ENCODE measurements at regions not wholly inside any gene's neighbourhood (a gene's known extent, or its start where the extent isn't known, plus 50 kb on each side); places are given as distances from the start of the nearest gene placed in this dataset.

DNA sequence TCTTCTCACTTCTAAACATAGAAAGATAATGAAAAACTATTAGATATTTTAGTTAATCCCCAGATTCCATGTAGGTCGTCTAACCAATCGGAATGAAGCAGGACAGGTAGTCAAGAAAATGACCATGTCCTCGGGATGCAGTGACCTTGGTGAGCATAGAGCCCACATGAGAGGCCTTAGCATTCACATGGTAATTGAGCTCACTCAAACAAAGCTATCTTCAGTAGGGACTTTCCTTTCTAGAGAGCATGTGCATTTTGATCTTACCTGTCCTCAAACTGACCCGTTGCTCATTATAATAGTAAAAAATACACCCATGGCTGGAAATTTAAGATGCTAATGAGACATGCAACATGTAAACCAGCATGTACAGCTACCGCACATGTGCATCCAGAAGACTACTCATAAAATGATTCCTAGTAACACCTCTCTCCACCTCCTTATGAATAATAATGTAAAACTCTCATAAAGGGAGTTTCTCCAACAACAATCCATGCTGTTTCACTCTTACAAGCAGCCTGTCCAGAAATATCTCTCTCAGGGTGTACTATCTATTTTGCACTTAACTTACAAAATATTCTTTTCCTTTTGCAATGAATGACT lies 274.0 kb upstream of the CDH9 start:
- no peak overlapping the region for H3K4me3 ChIP-seq
- no peak overlapping the region for H3K27ac ChIP-seq
- no peaks in the 10 kb centered on the region for H3K9me3 ChIP-seq
- no peaks in the 10 kb centered on the region for H3K36me3 ChIP-seq
- H4K20me1 ChIP-seq: no peaks in the 10 kb centered on the region
- H3K27me3 ChIP-seq: no peaks in the 10 kb centered on the region
- no peak overlapping the region for H3K9ac ChIP-seq
- TF ChIP-seq Cebpa-rat (IDR thresholded peaks at IDR 0.05): no peak
- no peak overlapping the region for H3K4me2 ChIP-seq
- peaks cover 5% of the 10 kb centered on the region; the same call in 1 of the 2 replicates for H3K4me1 ChIP-seq

DNA sequence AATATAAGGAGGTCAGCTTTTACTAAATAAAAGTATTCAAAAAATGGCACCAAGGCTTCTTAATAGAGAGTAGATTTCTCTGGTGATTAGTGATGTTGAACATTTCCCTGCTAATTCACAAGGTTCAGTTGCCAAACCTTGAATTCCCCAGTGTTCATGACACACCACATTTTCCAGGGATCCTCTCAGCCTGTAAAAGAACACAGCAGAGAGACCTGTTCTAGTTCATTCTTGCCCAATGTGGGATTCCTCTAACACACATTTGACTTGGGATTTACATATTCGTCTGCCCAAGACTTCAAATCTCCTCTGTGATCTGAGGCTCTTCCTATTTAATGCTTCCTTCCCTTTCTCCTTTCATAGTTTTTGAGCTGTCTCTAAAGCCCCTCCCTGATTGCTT lies 273.2 kb upstream of the CDH9 start:
- Histone ChIP-seq H3K9ac (no peak overlapping the region), H3K36me3 (no peaks in the 10 kb centered on the region), H3K27me3 (no peaks in the 10 kb centered on the region), H3K4me2 (no peak overlapping the region), H3K9me3 (no peaks in the 10 kb centered on the region), H3K27ac (no peak overlapping the region), H3K4me3 (no peak overlapping the region), H3K4me1 (peaks cover 5% of the 10 kb centered on the region; the same call in 1 of the 2 replicates), H4K20me1 (no peaks in the 10 kb centered on the region)
- no peak for TF ChIP-seq Cebpa-rat (IDR thresholded peaks at IDR 0.05)

DNA sequence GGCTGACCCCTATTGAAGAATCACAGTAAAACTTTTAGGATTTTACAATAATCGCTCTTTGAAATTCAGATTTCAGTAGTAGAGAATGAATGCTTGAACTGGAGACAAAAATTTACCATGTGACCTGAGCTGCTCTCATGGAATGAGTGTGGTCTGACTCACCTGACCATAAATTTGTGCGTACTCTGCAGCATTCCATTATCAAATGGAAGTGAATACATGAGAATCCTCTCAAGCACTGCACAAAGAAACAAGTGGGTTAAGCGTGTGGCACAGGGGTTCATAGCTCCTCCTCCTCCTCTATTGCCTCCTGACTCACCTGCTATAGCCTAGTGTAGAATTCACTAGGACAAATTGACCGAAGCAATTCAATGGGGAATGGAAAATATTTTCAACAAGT lies 269.8 kb upstream of the CDH9 start:
- H3K4me1 ChIP-seq: no peaks in the 10 kb centered on the region
- H3K9ac ChIP-seq: no peak overlapping the region
- H3K4me2 ChIP-seq: no peak overlapping the region
- H4K20me1 ChIP-seq: no peaks in the 10 kb centered on the region
- no peaks in the 10 kb centered on the region for H3K36me3 ChIP-seq
- no peak overlapping the region for H3K27ac ChIP-seq
- H3K4me3 ChIP-seq: no peak overlapping the region
- TF ChIP-seq Cebpa-rat (IDR thresholded peaks at IDR 0.05): no peak
- no peaks in the 10 kb centered on the region for H3K9me3 ChIP-seq
- H3K27me3 ChIP-seq: no peaks in the 10 kb centered on the region

DNA sequence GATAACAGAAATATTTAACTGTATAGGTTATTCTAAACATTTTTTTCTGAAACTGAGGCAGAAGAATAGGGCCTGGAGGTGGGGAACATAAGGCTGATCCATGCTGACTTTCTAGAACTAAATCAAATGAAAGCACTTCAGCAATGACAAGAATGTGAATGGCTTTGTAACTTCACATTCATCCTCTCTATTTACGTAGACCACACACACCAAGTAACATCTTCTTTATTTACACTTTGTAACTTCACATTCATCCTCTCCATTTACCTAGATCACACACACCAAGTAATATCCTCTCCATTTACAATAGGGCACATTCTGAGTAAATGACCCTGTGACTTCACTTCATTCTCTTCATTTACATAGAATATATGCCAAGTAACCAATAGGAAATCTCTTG lies 251.8 kb upstream of the CDH9 start:
- H3K9me3 ChIP-seq: no peaks in the 10 kb centered on the region
- H3K36me3 ChIP-seq: no peaks in the 10 kb centered on the region
- no peak overlapping the region for H3K9ac ChIP-seq
- H3K4me3 ChIP-seq: no peak overlapping the region
- no peaks in the 10 kb centered on the region for H4K20me1 ChIP-seq
- no peak overlapping the region for H3K27ac ChIP-seq
- no peaks in the 10 kb centered on the region for H3K27me3 ChIP-seq
- no peaks in the 10 kb centered on the region for H3K4me1 ChIP-seq
- no peak for TF ChIP-seq Cebpa-rat (IDR thresholded peaks at IDR 0.05)
- no peak overlapping the region for H3K4me2 ChIP-seq

DNA sequence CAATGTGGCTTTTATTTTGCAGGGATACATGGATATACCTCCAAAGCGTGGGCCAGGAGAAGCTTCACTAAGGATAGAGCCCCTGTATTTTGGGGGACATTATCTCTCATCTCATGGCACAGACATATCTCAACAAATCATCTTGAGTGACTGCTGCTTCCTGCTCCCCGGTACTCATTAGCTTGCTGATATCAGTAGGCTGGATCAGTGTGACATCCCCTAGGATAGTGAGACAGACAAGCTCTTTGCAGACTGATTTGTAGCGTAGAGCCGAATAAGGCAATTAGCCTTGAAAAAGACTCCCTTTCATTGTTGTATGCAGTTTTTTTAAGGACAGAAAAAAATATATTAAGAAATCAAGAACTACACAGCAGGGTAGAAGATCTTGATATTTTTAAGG lies 237.7 kb upstream of the CDH9 start:
- Histone ChIP-seq H3K4me1 (no peaks in the 10 kb centered on the region), H3K9ac (no peak overlapping the region), H4K20me1 (no peaks in the 10 kb centered on the region), H3K27me3 (no peaks in the 10 kb centered on the region), H3K4me3 (no peak overlapping the region), H3K9me3 (no peaks in the 10 kb centered on the region), H3K27ac (no peak overlapping the region), H3K36me3 (no peaks in the 10 kb centered on the region), H3K4me2 (no peak overlapping the region)
- TF ChIP-seq Cebpa-rat (IDR thresholded peaks at IDR 0.05): no peak

DNA sequence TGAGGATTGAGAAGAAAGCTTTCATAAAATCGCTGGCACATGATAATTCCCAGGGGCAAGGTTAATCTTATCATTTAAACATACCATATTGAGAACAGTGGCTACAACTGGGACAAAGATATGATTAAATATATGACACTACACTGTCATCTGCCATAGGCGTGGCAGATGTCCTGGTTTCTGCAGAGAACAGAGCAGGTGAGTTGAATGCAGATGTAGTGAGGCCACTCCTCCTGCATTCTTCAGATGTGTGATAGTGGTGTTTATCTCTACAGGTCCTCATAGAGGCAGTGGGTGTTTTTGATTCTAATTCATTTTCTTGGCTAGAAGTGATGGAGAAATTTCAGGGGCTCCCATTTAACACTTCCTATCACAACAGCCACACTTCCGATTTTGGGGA lies 237.0 kb upstream of the CDH9 start:
- Histone ChIP-seq H3K4me2 (no peak overlapping the region), H3K27me3 (no peaks in the 10 kb centered on the region), H3K4me3 (no peak overlapping the region), H3K9me3 (no peaks in the 10 kb centered on the region), H3K4me1 (no peaks in the 10 kb centered on the region), H3K9ac (no peak overlapping the region), H4K20me1 (no peaks in the 10 kb centered on the region), H3K27ac (no peak overlapping the region), H3K36me3 (no peaks in the 10 kb centered on the region)
- TF ChIP-seq Cebpa-rat (IDR thresholded peaks at IDR 0.05): no peak

DNA sequence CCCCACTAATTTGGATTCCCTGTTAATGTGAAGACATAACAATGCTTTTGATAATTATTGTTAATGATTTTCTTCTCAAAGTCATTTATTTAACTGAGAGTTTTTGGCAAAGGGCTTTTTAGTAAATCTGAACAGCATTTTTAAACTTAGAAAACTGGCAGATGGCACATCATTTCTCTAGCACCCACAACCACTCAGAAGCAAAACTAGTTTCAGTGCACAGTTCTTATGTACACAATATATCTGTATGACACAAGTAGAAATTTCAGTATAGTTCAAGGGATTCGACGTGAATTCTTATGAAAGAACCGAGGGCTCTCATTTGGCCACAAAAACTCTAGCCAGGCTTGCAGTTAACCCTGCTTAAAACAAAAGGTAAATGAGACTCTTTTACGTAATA lies 231.4 kb upstream of the CDH9 start:
- H4K20me1 ChIP-seq: no peaks in the 10 kb centered on the region
- no peak overlapping the region for H3K27ac ChIP-seq
- H3K36me3 ChIP-seq: no peaks in the 10 kb centered on the region
- TF ChIP-seq Cebpa-rat (IDR thresholded peaks at IDR 0.05): no peak
- H3K9me3 ChIP-seq: peaks cover 2% of the 10 kb centered on the region; the same call in 1 of the 2 replicates
- H3K4me2 ChIP-seq: no peak overlapping the region
- no peaks in the 10 kb centered on the region for H3K27me3 ChIP-seq
- no peak overlapping the region for H3K9ac ChIP-seq
- H3K4me3 ChIP-seq: no peak overlapping the region
- H3K4me1 ChIP-seq: no peaks in the 10 kb centered on the region

DNA sequence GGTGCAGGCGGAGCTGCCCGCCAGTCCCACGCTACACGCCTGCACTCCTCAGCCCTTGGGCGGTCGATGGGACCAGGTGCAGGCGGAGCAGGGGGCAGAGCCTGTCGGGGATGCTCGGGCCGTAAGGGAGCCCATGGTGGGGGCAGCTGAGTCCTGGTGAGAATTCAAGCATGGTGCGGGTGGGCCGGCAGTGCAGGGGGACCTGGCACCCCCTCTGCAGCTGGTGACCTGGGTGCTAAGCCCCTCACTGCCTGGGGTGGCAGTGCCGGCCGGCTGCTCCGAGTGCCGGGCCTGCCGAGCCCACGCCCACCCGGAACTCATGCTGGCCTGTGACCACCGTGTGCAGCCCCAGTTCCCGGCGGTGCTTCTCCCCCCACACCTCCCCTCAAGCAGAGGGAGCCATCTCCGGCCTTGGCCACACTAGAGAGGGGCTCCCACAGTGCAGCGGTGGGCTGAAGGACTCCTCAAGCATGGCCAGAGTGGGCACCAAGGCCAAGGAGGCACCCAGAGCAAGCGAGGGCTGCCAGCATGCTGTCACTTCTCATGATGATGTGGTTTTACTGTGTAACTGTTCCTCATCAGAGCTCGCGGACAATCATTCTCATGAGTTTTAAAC lies 228.9 kb upstream of the CDH9 start:
- Histone ChIP-seq H3K4me2 (no peak overlapping the region), H3K27me3 (no peaks in the 10 kb centered on the region), H3K9ac (no peak overlapping the region), H4K20me1 (no peaks in the 10 kb centered on the region), H3K9me3 (peaks cover 22% of the 10 kb centered on the region), H3K4me1 (no peaks in the 10 kb centered on the region), H3K4me3 (no peak overlapping the region), H3K36me3 (no peaks in the 10 kb centered on the region), H3K27ac (no peak overlapping the region)
- no peak for TF ChIP-seq Cebpa-rat (IDR thresholded peaks at IDR 0.05)

DNA sequence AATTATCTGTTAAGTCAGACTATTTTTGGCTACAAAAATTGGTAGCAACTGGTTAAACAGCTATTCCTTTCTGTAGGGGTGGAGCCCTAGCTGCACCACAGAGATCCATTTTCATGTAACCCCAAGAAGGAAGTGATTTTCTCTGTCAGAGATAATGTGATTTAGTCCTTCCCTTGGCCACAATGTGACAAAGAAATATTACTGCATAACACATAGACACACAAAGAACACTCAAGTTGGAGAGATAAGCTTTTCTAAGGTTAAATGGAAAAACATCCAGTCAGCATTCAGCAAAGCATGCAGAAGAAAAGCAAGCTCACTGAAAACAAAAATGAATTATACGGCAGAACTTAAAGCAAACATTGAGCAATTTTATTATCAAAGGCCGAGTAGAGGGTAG lies 227.8 kb upstream of the CDH9 start:
- no peaks in the 10 kb centered on the region for H3K4me1 ChIP-seq
- no peaks in the 10 kb centered on the region for H3K36me3 ChIP-seq
- TF ChIP-seq Cebpa-rat (IDR thresholded peaks at IDR 0.05): no peak
- H3K4me3 ChIP-seq: no peak overlapping the region
- H4K20me1 ChIP-seq: no peaks in the 10 kb centered on the region
- no peaks in the 10 kb centered on the region for H3K27me3 ChIP-seq
- H3K27ac ChIP-seq: no peak overlapping the region
- no peak overlapping the region for H3K9ac ChIP-seq
- peaks cover 22% of the 10 kb centered on the region for H3K9me3 ChIP-seq
- H3K4me2 ChIP-seq: no peak overlapping the region

DNA sequence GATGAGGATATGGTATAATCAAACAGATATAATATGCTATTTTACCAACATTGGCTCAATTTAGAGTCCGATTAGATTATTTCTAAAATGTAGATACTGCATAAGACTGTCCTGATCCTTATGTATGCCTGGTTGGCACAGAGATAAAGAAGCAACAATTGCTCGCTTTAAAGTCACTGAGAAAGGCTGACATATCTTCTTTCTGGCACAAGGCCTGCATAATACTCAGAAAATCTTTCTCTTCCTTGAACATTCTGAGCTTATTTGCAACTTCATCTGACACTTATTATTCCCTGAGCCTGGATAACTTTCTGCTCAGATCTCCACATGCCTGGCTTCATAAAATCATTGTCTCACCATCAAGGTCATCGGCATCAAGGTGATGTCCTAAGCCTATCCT lies 219.3 kb upstream of the CDH9 start:
- H3K27ac ChIP-seq: no peak overlapping the region
- no peaks in the 10 kb centered on the region for H3K4me1 ChIP-seq
- H4K20me1 ChIP-seq: no peaks in the 10 kb centered on the region
- H3K27me3 ChIP-seq: no peaks in the 10 kb centered on the region
- H3K9ac ChIP-seq: no peak overlapping the region
- H3K4me3 ChIP-seq: no peak overlapping the region
- H3K36me3 ChIP-seq: no peaks in the 10 kb centered on the region
- H3K4me2 ChIP-seq: no peak overlapping the region
- no peaks in the 10 kb centered on the region for H3K9me3 ChIP-seq
- no peak for TF ChIP-seq Cebpa-rat (IDR thresholded peaks at IDR 0.05)

DNA sequence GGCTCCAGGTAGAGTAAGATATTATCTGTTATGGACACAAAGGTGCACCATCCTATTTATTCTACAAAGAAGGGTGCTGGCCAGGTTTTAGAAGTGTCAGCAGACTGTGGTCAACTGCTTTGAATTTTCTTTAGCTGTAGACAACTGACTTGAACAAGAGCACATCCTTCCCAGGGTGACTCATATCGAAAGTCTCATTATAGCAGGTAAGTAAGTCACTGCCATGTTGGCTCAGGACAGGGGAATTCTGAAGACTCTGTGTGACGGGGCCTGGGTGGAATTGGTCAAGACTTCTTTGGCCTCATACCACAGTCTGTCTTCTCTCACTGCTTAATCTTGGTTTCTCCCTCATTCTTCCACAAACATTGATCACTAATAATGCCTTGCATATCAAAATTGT lies 214.5 kb upstream of the CDH9 start:
- no peak overlapping the region for H3K4me3 ChIP-seq
- no peak overlapping the region for H3K4me2 ChIP-seq
- no peaks in the 10 kb centered on the region for H3K36me3 ChIP-seq
- no peaks in the 10 kb centered on the region for H4K20me1 ChIP-seq
- H3K4me1 ChIP-seq: no peaks in the 10 kb centered on the region
- no peaks in the 10 kb centered on the region for H3K9me3 ChIP-seq
- no peak overlapping the region for H3K9ac ChIP-seq
- TF ChIP-seq Cebpa-rat (IDR thresholded peaks at IDR 0.05): no peak
- H3K27me3 ChIP-seq: no peaks in the 10 kb centered on the region
- H3K27ac ChIP-seq: no peak overlapping the region

Measured in BLaER1 (cell line).